NT2/D1 (cell line): ENCODE measurements at regions not wholly inside any gene's neighbourhood (a gene's known extent, or its start where the extent isn't known, plus 50 kb on each side); places are given as distances from the start of the nearest gene placed in this dataset.

Source experiments
- DNase-seq: peaks from one replicate; pipeline ENCODE4 v3.0.0-alpha.2; 2011; ENCODE audit warnings: low read depth, low spot score
- H3K27me3 ChIP-seq: 2 replicates; pipeline ENCODE4 v1.6.0; 2011; ENCODE audit warnings: mild to moderate bottlenecking; ENCODE audit not compliant: insufficient read length, insufficient read depth
- H3K36me3 ChIP-seq: 2 replicates; pipeline ENCODE4 v1.6.1; 2011; ENCODE audit warnings: mild to moderate bottlenecking, low read length, mixed read lengths; ENCODE audit not compliant: insufficient read depth, insufficient read length
- H3K4me1 ChIP-seq: 2 replicates; pipeline ENCODE4 v1.5.1; 2011; ENCODE audit not compliant: insufficient read depth, insufficient read length
- H3K4me3 ChIP-seq: 2 replicates; pipeline ENCODE4 v1.5.1; 2011; ENCODE audit warnings: low read depth; ENCODE audit not compliant: insufficient read length
- H3K9ac ChIP-seq: 2 replicates; pipeline ENCODE4 v1.6.0; 2011; ENCODE audit warnings: low read depth; ENCODE audit not compliant: insufficient read length
- H3K9me3 ChIP-seq: 2 replicates; pipeline ENCODE4 v1.5.1; 2011; ENCODE audit warnings: mild to moderate bottlenecking, low read length; ENCODE audit not compliant: insufficient read depth
- SUZ12 ChIP-seq: IDR thresholded peaks from 2 replicates; pipeline ENCODE4 v1.6.1; 2011; ENCODE audit not compliant: insufficient read length, insufficient read depth; ENCODE audit errors: extremely low read depth
- YY1 ChIP-seq: IDR thresholded peaks from 2 replicates; pipeline ENCODE4 v1.6.1; 2011; ENCODE audit not compliant: insufficient read length, insufficient read depth
- ZNF274 ChIP-seq: IDR thresholded peaks from 2 replicates; pipeline ENCODE4 v1.6.1; 2011; ENCODE audit warnings: mild to moderate bottlenecking, low read depth, low read length

- Histone ChIP-seq H3K9ac (no peak overlapping the region), H3K9me3 (no peaks in the 10 kb centered on the region), H3K4me3 (no peak overlapping the region), H3K4me1 (no peaks in the 10 kb centered on the region), H3K27me3 (no peaks in the 10 kb centered on the region), H3K36me3 (no peaks in the 10 kb centered on the region)
- TF ChIP-seq YY1 (no peak), ZNF274 (no peak), SUZ12 (no peak)
- DNase-seq = no peak
Observed at GRCh38 chr10:57015595-57016318, 654.7 kb upstream of the ZWINT start.

DNA sequence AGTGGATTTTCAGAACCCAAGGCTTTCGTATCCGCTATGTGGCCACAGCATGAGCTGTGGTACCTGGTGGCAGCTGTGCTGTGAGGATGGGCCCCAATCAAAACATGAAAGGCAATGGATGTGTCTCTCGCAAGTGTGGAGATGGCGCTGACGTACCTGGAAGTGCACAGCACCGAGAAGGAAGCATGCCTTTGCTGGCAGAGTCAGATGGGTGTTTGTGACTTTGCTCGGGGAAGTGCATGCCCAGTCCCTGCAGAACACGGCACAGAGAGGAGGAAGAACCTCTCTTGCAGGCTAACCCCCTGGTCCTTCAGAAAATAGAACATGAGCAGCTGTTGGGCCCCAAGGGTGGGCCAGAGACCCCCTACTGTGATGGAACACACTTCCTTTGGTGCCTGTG, 654.1 kb upstream of the ZWINT start:
- DNase-seq = no peak
- H3K4me1 ChIP-seq = no peaks in the 10 kb centered on the region
- TF ChIP-seq YY1 = no peak
- no peak for TF ChIP-seq SUZ12
- no peak for TF ChIP-seq ZNF274
- H3K36me3 ChIP-seq = no peaks in the 10 kb centered on the region
- no peak overlapping the region for H3K4me3 ChIP-seq
- no peaks in the 10 kb centered on the region for H3K9me3 ChIP-seq
- H3K27me3 ChIP-seq = no peaks in the 10 kb centered on the region
- no peak overlapping the region for H3K9ac ChIP-seq

DNA sequence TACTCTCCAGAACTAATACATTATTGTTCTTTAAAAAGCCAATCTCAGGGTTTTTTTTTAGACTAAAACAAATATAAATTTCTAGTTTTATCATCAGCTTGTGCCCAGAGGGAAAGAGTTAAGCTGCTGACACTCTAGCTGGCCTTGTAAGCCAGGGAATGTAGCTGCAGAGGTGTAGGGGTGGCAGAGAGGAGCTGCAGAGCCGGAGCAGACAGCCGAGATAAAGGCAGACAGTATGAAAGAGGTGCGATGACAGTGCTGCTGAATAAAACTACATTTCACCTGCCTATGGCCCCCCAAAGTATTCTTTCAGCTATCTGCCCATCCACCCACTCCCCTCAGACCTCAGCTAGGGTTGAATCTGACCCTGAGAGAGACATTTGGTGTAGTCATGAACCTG, 653.7 kb upstream of the ZWINT start:
- no peaks in the 10 kb centered on the region for H3K9me3 ChIP-seq
- no peaks in the 10 kb centered on the region for H3K27me3 ChIP-seq
- no peaks in the 10 kb centered on the region for H3K4me1 ChIP-seq
- H3K9ac ChIP-seq = no peak overlapping the region
- TF ChIP-seq ZNF274 = no peak
- TF ChIP-seq SUZ12 = no peak
- no peak for TF ChIP-seq YY1
- no peaks in the 10 kb centered on the region for H3K36me3 ChIP-seq
- no peak for DNase-seq
- no peak overlapping the region for H3K4me3 ChIP-seq

DNA sequence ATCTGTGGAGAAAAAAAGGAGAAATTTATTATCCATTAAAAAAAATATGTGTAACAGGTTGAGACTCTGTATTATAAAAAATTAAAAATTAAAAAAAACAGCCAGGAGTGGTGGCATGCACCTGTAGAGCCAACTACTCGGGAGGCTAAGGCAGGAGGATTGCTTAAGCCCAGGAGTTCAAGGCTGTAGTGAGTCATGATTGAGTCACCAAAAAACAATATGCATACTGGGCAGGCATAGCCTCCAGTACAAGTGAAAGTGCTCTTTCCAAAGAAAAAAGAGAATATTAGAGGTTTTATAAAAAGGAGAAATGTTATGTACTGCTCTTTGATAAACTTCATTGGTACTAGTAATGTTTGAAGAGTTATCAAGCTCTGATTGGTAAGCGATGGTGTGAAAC, 647.1 kb upstream of the ZWINT start:
- H3K9ac ChIP-seq = no peak overlapping the region
- H3K4me3 ChIP-seq = no peak overlapping the region
- H3K4me1 ChIP-seq = no peaks in the 10 kb centered on the region
- no peaks in the 10 kb centered on the region for H3K9me3 ChIP-seq
- TF ChIP-seq SUZ12 (no peak), ZNF274 (no peak), YY1 (no peak)
- H3K27me3 ChIP-seq = no peaks in the 10 kb centered on the region
- no peaks in the 10 kb centered on the region for H3K36me3 ChIP-seq
- DNase-seq = no peak

- Histone ChIP-seq H3K36me3 (no peaks in the 10 kb centered on the region), H3K9me3 (no peaks in the 10 kb centered on the region), H3K9ac (no peak overlapping the region), H3K4me1 (no peaks in the 10 kb centered on the region), H3K4me3 (no peak overlapping the region), H3K27me3 (no peaks in the 10 kb centered on the region)
- DNase-seq = no peak
- no peak for TF ChIP-seq YY1
- TF ChIP-seq ZNF274 = no peak
- no peak for TF ChIP-seq SUZ12
Observed at GRCh38 chr10:56991591-56992069, 630.6 kb upstream of the ZWINT start.

GRCh38 chr10:56975513-56975912, 614.5 kb upstream of the ZWINT start:
- Histone ChIP-seq H3K4me1 (no peaks in the 10 kb centered on the region), H3K4me3 (no peak overlapping the region), H3K36me3 (no peaks in the 10 kb centered on the region), H3K9me3 (no peaks in the 10 kb centered on the region), H3K27me3 (no peaks in the 10 kb centered on the region), H3K9ac (no peak overlapping the region)
- TF ChIP-seq YY1 (no peak), ZNF274 (no peak), SUZ12 (no peak)
- DNase-seq = no peak

- no peaks in the 10 kb centered on the region for H3K9me3 ChIP-seq
- H3K4me1 ChIP-seq = no peaks in the 10 kb centered on the region
- no peak for TF ChIP-seq YY1
- no peak for TF ChIP-seq ZNF274
- no peak for TF ChIP-seq SUZ12
- H3K36me3 ChIP-seq = no peaks in the 10 kb centered on the region
- no peak overlapping the region for H3K9ac ChIP-seq
- no peak for DNase-seq
- H3K27me3 ChIP-seq = no peaks in the 10 kb centered on the region
- H3K4me3 ChIP-seq = no peak overlapping the region
Observed at GRCh38 chr10:56973766-56974165, 612.7 kb upstream of the ZWINT start.
